HCT116 (cell line): ENCODE measurements at regions not wholly inside any gene's neighbourhood (a gene's known extent, or its start where the extent isn't known, plus 50 kb on each side); places are given as distances from the start of the nearest gene placed in this dataset.

Experiments
- ATAC-seq: fragments of 200-7000 bp; cut with Tn5 transposase; 2 replicates; pipeline ENCODE4 v1.9.1; 2020; ENCODE audit warnings: mild to moderate bottlenecking, moderate library complexity
- BruUV-seq: library from RNA; stranded (reverse); fragments of 400-500 nt; replicated peaks from 2 replicates; lab custom pipeline; 2021; lab: Mats Ljungman, UMichigan
- CTCF ChIA-PET: fragments of 300-600 bp; sonication (Branson Sonifier 250); formaldehyde crosslinking; loops from one replicate; lab custom pipeline; 2021; ENCODE audit warnings: antibody characterized with exemption; lab: Charles Lee
- POLR2A ChIA-PET: fragments of 300-600, 350-600 bp; sonication (Branson Sonifier 250); formaldehyde crosslinking; loops from one replicate; lab custom pipeline; 2021; ENCODE audit warnings: antibody characterized with exemption; lab: Charles Lee
- RAD21 ChIA-PET, 2 experiments: fragments of 300-600 bp; sonication (Branson Sonifier 250); formaldehyde crosslinking; loops; one replicate each; lab custom pipeline; 2023; ENCODE audit warnings: low total read pairs in 2 of 2; ENCODE audit not compliant: uncharacterized antibody in 2 of 2, unreplicated experiment in 2 of 2, low non-redundant PET in 1 of 2; lab: Charles Lee
- DNase-seq: peaks from one replicate; pipeline ENCODE4 v3.0.0-alpha.2; 2010; ENCODE audit warnings: low read depth, low spot score
- H2AFZ ChIP-seq: fragments of 200-600 bp; shearing (Covaris generic), sonication (generic); 2 replicates; pipeline ENCODE4 v1.6.1; 2017; ENCODE audit warnings: low read depth, mixed run types, mixed read lengths, antibody characterized with exemption, low read length; ENCODE audit not compliant: poor library complexity, severe bottlenecking
- H3K27ac ChIP-seq: 2 replicates; pipeline ENCODE4 v1.5.1; 2012; ENCODE audit warnings: low read depth, low read length
- H3K27me3 ChIP-seq: fragments of 200-600 bp; sonication (generic); 2 replicates; pipeline ENCODE4 v1.6.1; 2016; ENCODE audit warnings: mixed run types, low read length, mixed read lengths; ENCODE audit not compliant: insufficient read depth
- H3K36me3 ChIP-seq, 2 experiments: fragments of 200-500 bp in 1 of 2; fragments of 200-600 bp in 1 of 2; sonication (Bioruptor generic) in 1 of 2; sonication (generic) in 1 of 2; 2 replicates each; pipeline versions ENCODE4 v1.5.1 to v1.6.1; 2014 to 2016; ENCODE audit warnings: low read length in 2 of 2, inconsistent platforms in 1 of 2, mixed read lengths in 1 of 2, mixed run types in 1 of 2; ENCODE audit not compliant: insufficient read depth in 2 of 2, control insufficient read depth in 1 of 2
- H3K4me1 ChIP-seq, 2 experiments: fragments of 200-600 bp in 1 of 2; sonication (generic) in 1 of 2; 2 replicates each; pipeline versions ENCODE4 v1.5.1 to v1.6.1; 2012 to 2017; ENCODE audit warnings: low read length in 2 of 2, inconsistent platforms in 1 of 2, mild to moderate bottlenecking in 1 of 2, mixed read lengths in 1 of 2, mixed run types in 1 of 2, moderate library complexity in 1 of 2; ENCODE audit not compliant: insufficient read depth in 2 of 2, control insufficient read depth in 1 of 2
- H3K4me2 ChIP-seq: fragments of 200-600 bp; sonication (generic); 2 replicates; pipeline ENCODE4 v1.6.1; 2017; ENCODE audit warnings: mixed run types, low read length, mixed read lengths
- H3K4me3 ChIP-seq, 2 experiments: fragments of 200-600 bp in 1 of 2; sonication (generic) in 1 of 2; replicated peaks in 1 of 2; 2 replicates each; pipeline ENCODE4 v1.5.1; 2011 to 2016; ENCODE audit warnings: low read length in 2 of 2, control low read depth in 1 of 2, low read depth in 1 of 2, mild to moderate bottlenecking in 1 of 2, mixed read lengths in 1 of 2, mixed run types in 1 of 2
- H3K79me2 ChIP-seq: fragments of 200-600 bp; sonication (generic); 2 replicates; pipeline ENCODE4 v1.6.1; 2017; ENCODE audit warnings: mild to moderate bottlenecking, mixed run types, low read length, moderate library complexity, mixed read lengths; ENCODE audit not compliant: insufficient read depth
- H3K9ac ChIP-seq: fragments of 200-600 bp; sonication (generic); 2 replicates; pipeline ENCODE4 v1.6.1; 2016; ENCODE audit warnings: low read length, mixed read lengths
- H3K9me2 ChIP-seq: fragments of 200-600 bp; sonication (generic), shearing (Covaris generic); 2 replicates; pipeline ENCODE4 v1.6.1; 2017; ENCODE audit warnings: mixed run types, mild to moderate bottlenecking, moderate library complexity; ENCODE audit not compliant: insufficient read depth
- H3K9me3 ChIP-seq, 2 experiments: fragments of 200-500 bp in 1 of 2; fragments of 200-600 bp in 1 of 2; sonication (Bioruptor generic) in 1 of 2; sonication (generic) in 1 of 2; 2 replicates each; pipeline ENCODE4 v1.6.1; 2014 to 2017; ENCODE audit warnings: low read length in 2 of 2, mixed read lengths in 2 of 2, inconsistent platforms in 1 of 2, low read depth in 1 of 2, mild to moderate bottlenecking in 1 of 2, mixed run types in 1 of 2, moderate library complexity in 1 of 2; ENCODE audit not compliant: control insufficient read depth in 1 of 2, insufficient read depth in 1 of 2
- H4K20me1 ChIP-seq: fragments of 200-600 bp; sonication (generic), shearing (Covaris generic); 2 replicates; pipeline ENCODE4 v1.6.1; 2017; ENCODE audit warnings: mixed run types, mild to moderate bottlenecking, moderate library complexity; ENCODE audit not compliant: insufficient read depth
- CBX3 ChIP-seq: IDR thresholded peaks from 2 replicates; pipeline ENCODE4 v1.6.1; 2012; ENCODE audit warnings: low read depth
- CEBPB ChIP-seq: IDR thresholded peaks from 2 replicates; pipeline ENCODE4 v1.6.1; 2012; ENCODE audit warnings: low read depth
- ELF1 ChIP-seq: IDR thresholded peaks from 2 replicates; pipeline ENCODE4 v1.6.1; 2012; ENCODE audit warnings: low read depth, borderline replicate concordance
- EZH2 ChIP-seq: fragments of 200-600 bp; sonication (generic); IDR thresholded peaks from 2 replicates; pipeline ENCODE4 v1.6.1; 2017; ENCODE audit warnings: antibody characterized with exemption, mixed run types
- EZH2phosphoT487 ChIP-seq: fragments of 200-600 bp; IDR thresholded peaks from 2 replicates; pipeline ENCODE4 v1.6.1; 2018; ENCODE audit warnings: antibody characterized with exemption, borderline replicate concordance
- JUND ChIP-seq: IDR thresholded peaks from 2 replicates; pipeline ENCODE4 v1.6.1; 2012
- POLR2A ChIP-seq: IDR thresholded peaks from 2 replicates; pipeline ENCODE4 v1.7.0; 2011; ENCODE audit warnings: borderline replicate concordance; ENCODE audit not compliant: insufficient read depth, insufficient read length; ENCODE audit errors: extremely low read depth
- POLR2AphosphoS5 ChIP-seq: IDR thresholded peaks from 2 replicates; pipeline ENCODE4 v1.6.1; 2011; ENCODE audit warnings: mild to moderate bottlenecking, low read depth, low read length, moderate library complexity
- RAD21 ChIP-seq: IDR thresholded peaks from 2 replicates; pipeline ENCODE4 v1.6.1; 2012; ENCODE audit warnings: low read depth, mild to moderate bottlenecking
- SIN3A ChIP-seq: IDR thresholded peaks from 2 replicates; pipeline ENCODE4 v1.6.1; 2012; ENCODE audit warnings: low read depth
- SP1 ChIP-seq: IDR thresholded peaks from 2 replicates; pipeline ENCODE4 v1.6.1; 2012; ENCODE audit warnings: low read depth
- SRF ChIP-seq: IDR thresholded peaks from 2 replicates; pipeline ENCODE4 v1.6.1; 2012; ENCODE audit warnings: low read depth
- TCF7L2 ChIP-seq: IDR thresholded peaks from 2 replicates; pipeline ENCODE4 v1.7.0; 2011; ENCODE audit warnings: borderline replicate concordance, inconsistent platforms; ENCODE audit not compliant: insufficient read depth, insufficient read length; ENCODE audit errors: extremely low read depth
- YY1 ChIP-seq: IDR thresholded peaks from 2 replicates; pipeline ENCODE4 v1.6.1; 2011; ENCODE audit warnings: low read length, low read depth, moderate library complexity, mild to moderate bottlenecking; ENCODE audit not compliant: insufficient replicate concordance; ENCODE audit errors: extremely low read depth
- ZFX ChIP-seq: fragments of 450-650 bp; IDR thresholded peaks from 2 replicates; pipeline ENCODE4 v1.6.1; 2017
- intact Hi-C: fragments of 100-400 bp; cut with micrococcal nuclease; formaldehyde crosslinking; loops from 2 replicates; pipeline ENCODE4 v1.10.0; 2022
- TF ChIP-seq, protein P1 (sequence below): IDR thresholded peaks from 2 replicates; pipeline ENCODE4 v1.6.1; 2012
- TF ChIP-seq, protein P2 (sequence below): IDR thresholded peaks from 2 replicates; pipeline ENCODE4 v1.6.1; 2011; ENCODE audit warnings: mild to moderate bottlenecking, low read length, moderate library complexity; ENCODE audit not compliant: insufficient replicate concordance; ENCODE audit errors: extremely low read depth
- TF ChIP-seq, protein P3 (sequence below): IDR thresholded peaks from 2 replicates; pipeline ENCODE4 v1.6.1; 2012

DNA sequence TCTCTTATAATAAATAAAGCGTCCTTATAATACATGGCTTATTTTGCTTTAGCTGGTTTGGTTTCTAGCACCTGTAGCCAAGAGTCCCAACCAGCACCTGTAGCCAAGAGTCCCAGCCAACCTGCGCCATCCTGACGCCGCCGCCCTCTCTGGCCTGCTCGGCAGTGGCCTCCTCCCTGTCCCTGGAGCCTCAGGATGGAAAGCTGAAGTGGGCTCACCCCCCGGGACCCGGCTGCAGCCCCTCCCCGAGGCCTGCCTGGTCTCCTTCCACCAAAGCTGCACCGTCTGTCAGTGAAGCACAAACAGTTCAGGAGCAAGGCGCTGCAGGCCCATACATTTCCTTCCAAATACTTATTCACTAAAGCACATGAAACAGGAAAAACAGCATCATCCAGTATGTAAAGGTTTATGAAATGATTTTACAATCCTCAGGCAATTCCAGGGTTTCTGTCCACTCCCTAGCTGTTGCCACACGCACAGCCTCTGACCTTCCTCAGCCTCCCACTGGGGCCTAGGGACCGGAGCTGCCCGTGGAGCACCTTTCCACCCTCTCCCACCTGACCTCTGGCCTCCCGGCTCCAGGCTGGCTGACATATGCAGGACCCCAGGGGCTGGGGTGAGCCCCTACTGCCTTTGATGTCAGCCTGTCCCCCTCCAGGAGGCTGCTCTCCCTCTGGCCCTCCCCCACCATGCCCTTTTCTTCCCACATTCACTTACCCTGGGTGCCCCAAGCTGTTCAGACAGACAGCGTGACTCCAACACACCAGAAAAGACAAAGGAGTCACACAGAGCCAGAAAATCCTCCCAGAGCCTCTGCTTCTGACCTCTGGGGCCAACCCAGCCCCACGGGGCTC is 149.6 kb upstream of the PPP2R2D start:
- intact Hi-C loops, result no loop called here
- Histone ChIP-seq H3K9me2 (no peaks in the 10 kb centered on the region), H2AFZ (no peak overlapping the region), H3K4me1 (no peaks in the 10 kb centered on the region), H4K20me1 (no peaks in the 10 kb centered on the region), H3K27ac (no peak overlapping the region), H3K9me3 (no peaks in the 10 kb centered on the region)
- ATAC-seq (no peak), DNase-seq (no peak)
- no TSS peak for BruUV-seq
- POLR2A ChIA-PET, result no interaction called here
- no peak for TF ChIP-seq RAD21
- TF ChIP-seq CEBPB, result no peak
- TF ChIP-seq CBX3, result no peak
- TF ChIP-seq, protein P1, sequence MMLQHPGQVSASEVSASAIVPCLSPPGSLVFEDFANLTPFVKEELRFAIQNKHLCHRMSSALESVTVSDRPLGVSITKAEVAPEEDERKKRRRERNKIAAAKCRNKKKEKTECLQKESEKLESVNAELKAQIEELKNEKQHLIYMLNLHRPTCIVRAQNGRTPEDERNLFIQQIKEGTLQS, result no peak
- no peak for TF ChIP-seq POLR2A
- TF ChIP-seq POLR2AphosphoS5, result no peak
- TF ChIP-seq, protein P2, sequence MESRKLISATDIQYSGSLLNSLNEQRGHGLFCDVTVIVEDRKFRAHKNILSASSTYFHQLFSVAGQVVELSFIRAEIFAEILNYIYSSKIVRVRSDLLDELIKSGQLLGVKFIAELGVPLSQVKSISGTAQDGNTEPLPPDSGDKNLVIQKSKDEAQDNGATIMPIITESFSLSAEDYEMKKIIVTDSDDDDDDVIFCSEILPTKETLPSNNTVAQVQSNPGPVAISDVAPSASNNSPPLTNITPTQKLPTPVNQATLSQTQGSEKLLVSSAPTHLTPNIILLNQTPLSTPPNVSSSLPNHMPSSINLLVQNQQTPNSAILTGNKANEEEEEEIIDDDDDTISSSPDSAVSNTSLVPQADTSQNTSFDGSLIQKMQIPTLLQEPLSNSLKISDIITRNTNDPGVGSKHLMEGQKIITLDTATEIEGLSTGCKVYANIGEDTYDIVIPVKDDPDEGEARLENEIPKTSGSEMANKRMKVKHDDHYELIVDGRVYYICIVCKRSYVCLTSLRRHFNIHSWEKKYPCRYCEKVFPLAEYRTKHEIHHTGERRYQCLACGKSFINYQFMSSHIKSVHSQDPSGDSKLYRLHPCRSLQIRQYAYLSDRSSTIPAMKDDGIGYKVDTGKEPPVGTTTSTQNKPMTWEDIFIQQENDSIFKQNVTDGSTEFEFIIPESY, result no peak
- TF ChIP-seq TCF7L2, result no peak
- no peak for TF ChIP-seq SRF
- no peak for TF ChIP-seq EZH2phosphoT487
- no peak for TF ChIP-seq SIN3A
- TF ChIP-seq EZH2, result no peak
- TF ChIP-seq ZFX, result no peak
- no peak for TF ChIP-seq JUND
- TF ChIP-seq YY1, result no peak
- TF ChIP-seq SP1, result no peak
- no peak for TF ChIP-seq ELF1
- TF ChIP-seq, protein P3, sequence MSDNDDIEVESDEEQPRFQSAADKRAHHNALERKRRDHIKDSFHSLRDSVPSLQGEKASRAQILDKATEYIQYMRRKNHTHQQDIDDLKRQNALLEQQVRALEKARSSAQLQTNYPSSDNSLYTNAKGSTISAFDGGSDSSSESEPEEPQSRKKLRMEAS, result no peak
- TF ChIP-seq, all 23 proteins: peak for 0
- no peak overlapping the region for H3K4me2 ChIP-seq
- no peaks in the 10 kb centered on the region for H3K36me3 ChIP-seq
- no peaks in the 10 kb centered on the region for H3K27me3 ChIP-seq
- H3K79me2 ChIP-seq, result no peaks in the 10 kb centered on the region
- ChIA-PET CTCF (no interaction called here), RAD21 (no interaction called here)
- H3K9ac ChIP-seq, result no peak overlapping the region
- no peak overlapping the region for H3K4me3 ChIP-seq
